Body of pancreas (tissue), 4 donors: ENCODE measurements at regions not wholly inside any gene's neighbourhood (a gene's known extent, or its start where the extent isn't known, plus 50 kb on each side); places are given as distances from the start of the nearest gene placed in this dataset.

Experiments used
- ATAC-seq: fragments of 150-250 bp; one replicate; pipeline ENCODE4 v1.9.1; 2016
- DNase-seq, 4 donors: peaks; one replicate each; pipeline ENCODE4 v3.0.0-alpha.2; 2019
- H3K27ac ChIP-seq, 4 donors: fragments of 200-600 bp; sonication (generic); 1 replicate in 3 of 4; 2 replicates in 1 of 4; pipeline versions ENCODE4 v1.5.1 to v1.6.1; 2016 to 2019; ENCODE audit warnings: mild to moderate bottlenecking in 1 of 4, mixed read lengths in 1 of 4, moderate library complexity in 1 of 4
- H3K27me3 ChIP-seq, 2 donors: fragments of 200-600 bp; sonication (generic); one replicate each; pipeline ENCODE4 v1.6.0; 2016; ENCODE audit warnings: mild to moderate bottlenecking in 1 of 2
- H3K36me3 ChIP-seq, 2 donors: fragments of 200-600 bp; sonication (generic); replicated peaks in 1 of 2; 2 replicates each; pipeline ENCODE4 v1.5.1; 2016; ENCODE audit warnings: low read depth in 2 of 2; ENCODE audit not compliant: insufficient read depth in 1 of 2
- H3K4me1 ChIP-seq: fragments of 200-600 bp; sonication (generic); one replicate; pipeline ENCODE4 v1.6.0; 2016
- H3K4me3 ChIP-seq, 2 donors: fragments of 200-600 bp; sonication (generic); 1 replicate in 1 of 2; 2 replicates in 1 of 2; pipeline ENCODE4 v1.5.1; 2016 to 2019
- H3K9me3 ChIP-seq, 3 donors: fragments of 200-600 bp; sonication (generic); 1 replicate in 2 of 3; 2 replicates in 1 of 3; pipeline ENCODE4 v1.5.1; 2016
- POLR2A ChIP-seq, 3 donors: fragments of 450-650 bp; IDR thresholded peaks; one replicate each; pipeline ENCODE4 v1.6.1; 2016; ENCODE audit warnings: antibody characterized with exemption in 3 of 3, mild to moderate bottlenecking in 2 of 3
- WGBS, 2 donors: methylation state at CpG; one replicate each; pipeline ENCODE4 v1.1.5; 2017; 5-methylcytosine and 5-hydroxymethylcytosine counted together
- intact Hi-C: fragments of 100-400 bp; cut with DNase I; formaldehyde crosslinking; loops from one replicate; pipeline ENCODE4 v1.15.1; 2023
- TF ChIP-seq, protein P1 (sequence below), 7 experiments: fragments of 450-650 bp in 4 of 7; fragments of 200-600 bp in 3 of 7; sonication (generic) in 3 of 7; IDR thresholded peaks; one replicate each; pipeline ENCODE4 v1.5.1; 2016 to 2019; ENCODE audit warnings: antibody characterized with exemption in 7 of 7

GRCh38 chr7:81419731-81420130, 350.1 kb downstream of the HGF start:
- no peak overlapping the region for H3K27ac ChIP-seq
- DNase-seq = no peak
- intact Hi-C loops = no loop called here
- H3K4me1 ChIP-seq = no peaks in the 10 kb centered on the region
- no peak overlapping the region for H3K4me3 ChIP-seq
- no peaks in the 10 kb centered on the region for H3K9me3 ChIP-seq
- no peaks in the 10 kb centered on the region for H3K36me3 ChIP-seq
- TF ChIP-seq POLR2A (IDR thresholded peaks at IDR 0.05) = no peak
- TF ChIP-seq, protein P1, sequence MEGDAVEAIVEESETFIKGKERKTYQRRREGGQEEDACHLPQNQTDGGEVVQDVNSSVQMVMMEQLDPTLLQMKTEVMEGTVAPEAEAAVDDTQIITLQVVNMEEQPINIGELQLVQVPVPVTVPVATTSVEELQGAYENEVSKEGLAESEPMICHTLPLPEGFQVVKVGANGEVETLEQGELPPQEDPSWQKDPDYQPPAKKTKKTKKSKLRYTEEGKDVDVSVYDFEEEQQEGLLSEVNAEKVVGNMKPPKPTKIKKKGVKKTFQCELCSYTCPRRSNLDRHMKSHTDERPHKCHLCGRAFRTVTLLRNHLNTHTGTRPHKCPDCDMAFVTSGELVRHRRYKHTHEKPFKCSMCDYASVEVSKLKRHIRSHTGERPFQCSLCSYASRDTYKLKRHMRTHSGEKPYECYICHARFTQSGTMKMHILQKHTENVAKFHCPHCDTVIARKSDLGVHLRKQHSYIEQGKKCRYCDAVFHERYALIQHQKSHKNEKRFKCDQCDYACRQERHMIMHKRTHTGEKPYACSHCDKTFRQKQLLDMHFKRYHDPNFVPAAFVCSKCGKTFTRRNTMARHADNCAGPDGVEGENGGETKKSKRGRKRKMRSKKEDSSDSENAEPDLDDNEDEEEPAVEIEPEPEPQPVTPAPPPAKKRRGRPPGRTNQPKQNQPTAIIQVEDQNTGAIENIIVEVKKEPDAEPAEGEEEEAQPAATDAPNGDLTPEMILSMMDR (IDR thresholded peaks at IDR 0.05) = no peak
- no peaks in the 10 kb centered on the region for H3K27me3 ChIP-seq
- ATAC-seq = no peak

DNA sequence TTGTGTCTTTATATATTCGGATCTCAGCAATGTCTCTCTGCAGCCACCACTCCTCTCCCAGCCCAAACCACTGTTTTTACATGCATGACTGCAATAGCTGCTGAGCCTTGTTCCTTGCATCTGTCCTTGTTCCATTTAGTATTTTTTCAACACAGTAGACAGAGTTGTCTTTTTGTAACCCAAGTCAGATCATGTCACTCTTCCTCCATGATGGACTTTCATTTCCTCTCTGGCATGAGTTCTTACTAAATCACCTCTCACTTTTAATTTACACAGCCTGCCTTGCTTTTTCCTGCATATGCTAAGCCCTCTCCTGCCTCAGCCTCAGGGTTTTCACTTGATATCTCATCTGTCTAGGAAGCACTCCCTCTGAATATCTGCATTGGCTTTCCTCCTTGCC, 353.2 kb downstream of the HGF start:
- H3K9me3 ChIP-seq = no peaks in the 10 kb centered on the region
- no peaks in the 10 kb centered on the region for H3K27me3 ChIP-seq
- no peak for ATAC-seq
- no peaks in the 10 kb centered on the region for H3K36me3 ChIP-seq
- intact Hi-C loops = no loop called here
- H3K27ac ChIP-seq = no peak overlapping the region
- H3K4me3 ChIP-seq = no peak overlapping the region
- 71 to 77% methylated on average over 1 of the region's 1 CpG for WGBS, 2 donors
- no peak for TF ChIP-seq POLR2A (IDR thresholded peaks at IDR 0.05)
- TF ChIP-seq, protein P1 (IDR thresholded peaks at IDR 0.05) = no peak
- no peak for DNase-seq
- H3K4me1 ChIP-seq = no peaks in the 10 kb centered on the region

DNA sequence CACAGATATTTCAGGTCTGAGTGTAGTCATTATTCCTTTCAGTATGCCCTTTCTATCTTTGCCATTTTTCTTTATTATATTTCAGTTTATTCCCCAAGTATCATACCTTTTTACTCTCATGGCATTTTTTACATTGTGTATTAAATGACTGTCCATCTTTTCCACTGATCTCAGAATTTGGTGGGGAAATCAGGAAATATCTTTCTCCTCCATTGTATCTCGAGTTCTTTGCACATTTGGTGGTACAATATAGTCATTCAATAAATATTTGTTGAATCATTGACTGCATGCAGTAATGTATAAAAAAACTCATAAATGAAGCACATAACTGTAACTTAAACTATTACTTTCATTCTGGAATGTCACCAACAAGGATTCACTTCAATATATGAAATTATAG, 354.7 kb downstream of the HGF start:
- Histone ChIP-seq H3K4me1 (no peaks in the 10 kb centered on the region), H3K27ac (no peak overlapping the region), H3K9me3 (no peaks in the 10 kb centered on the region), H3K4me3 (no peak overlapping the region), H3K36me3 (no peaks in the 10 kb centered on the region), H3K27me3 (no peaks in the 10 kb centered on the region)
- WGBS, 2 donors = 68 to 71% methylated on average over 1 of the region's 1 CpG
- TF ChIP-seq POLR2A (IDR thresholded peaks at IDR 0.05) = no peak
- DNase-seq (no peak), ATAC-seq (no peak)
- intact Hi-C loops = no loop called here

GRCh38 chr7:81414411-81414810, 355.4 kb downstream of the HGF start:
- TF ChIP-seq POLR2A (IDR thresholded peaks at IDR 0.05) = no peak
- H3K36me3 ChIP-seq = no peaks in the 10 kb centered on the region
- H3K27ac ChIP-seq = no peak overlapping the region
- no peaks in the 10 kb centered on the region for H3K27me3 ChIP-seq
- H3K9me3 ChIP-seq = no peaks in the 10 kb centered on the region
- H3K4me1 ChIP-seq = no peaks in the 10 kb centered on the region
- DNase-seq (no peak), ATAC-seq (no peak)
- WGBS, 2 donors = 45 to 59% methylated on average over 3 of the region's 3 CpGs
- no peak overlapping the region for H3K4me3 ChIP-seq
- intact Hi-C loops = no loop called here

DNA sequence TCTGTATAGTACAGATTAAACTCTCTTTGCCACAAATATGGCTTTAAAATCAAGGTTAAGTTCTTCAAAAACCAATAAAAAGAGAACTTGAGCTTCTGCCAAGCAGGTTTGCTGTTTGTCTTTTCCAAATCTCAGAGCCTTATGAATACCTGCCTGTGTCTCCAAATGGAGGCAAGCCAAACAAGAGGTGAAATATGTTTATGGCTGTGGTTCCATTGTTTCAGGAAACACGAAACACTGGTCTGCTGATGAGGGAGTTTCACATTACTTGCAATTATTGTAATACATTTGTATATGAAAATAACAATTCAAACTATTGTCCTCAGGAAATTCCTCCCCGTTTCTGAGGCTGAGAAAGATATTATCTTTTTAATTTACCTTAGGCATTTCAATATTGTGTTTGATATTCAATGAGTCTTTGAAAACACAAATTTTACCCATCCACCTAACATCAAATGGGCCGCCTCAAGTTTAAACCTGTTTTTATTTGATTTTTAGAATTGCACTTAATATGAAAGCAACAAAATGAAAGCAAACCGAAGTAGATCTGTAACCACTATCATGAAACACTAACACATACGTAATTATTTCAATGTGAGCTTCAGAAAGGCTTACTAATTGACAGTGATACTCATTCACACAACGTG, 359.3 kb downstream of the HGF start:
- no peaks in the 10 kb centered on the region for H3K36me3 ChIP-seq
- no peak overlapping the region for H3K4me3 ChIP-seq
- no peaks in the 10 kb centered on the region for H3K4me1 ChIP-seq
- intact Hi-C loops = no loop called here
- ATAC-seq = peak; percentile 60
- H3K27ac ChIP-seq = peak overlapping the region in 1 of 4 donors; percentile 16
- H3K27me3 ChIP-seq = no peaks in the 10 kb centered on the region
- peak in 2 of 4 donors; percentile 10 to 13 for DNase-seq
- no peaks in the 10 kb centered on the region for H3K9me3 ChIP-seq
- 50% methylated on average over 6 of the region's 6 CpGs for WGBS, 2 donors
- TF ChIP-seq, protein P1 (IDR thresholded peaks at IDR 0.05) = no peak
- no peak for TF ChIP-seq POLR2A (IDR thresholded peaks at IDR 0.05)

DNA sequence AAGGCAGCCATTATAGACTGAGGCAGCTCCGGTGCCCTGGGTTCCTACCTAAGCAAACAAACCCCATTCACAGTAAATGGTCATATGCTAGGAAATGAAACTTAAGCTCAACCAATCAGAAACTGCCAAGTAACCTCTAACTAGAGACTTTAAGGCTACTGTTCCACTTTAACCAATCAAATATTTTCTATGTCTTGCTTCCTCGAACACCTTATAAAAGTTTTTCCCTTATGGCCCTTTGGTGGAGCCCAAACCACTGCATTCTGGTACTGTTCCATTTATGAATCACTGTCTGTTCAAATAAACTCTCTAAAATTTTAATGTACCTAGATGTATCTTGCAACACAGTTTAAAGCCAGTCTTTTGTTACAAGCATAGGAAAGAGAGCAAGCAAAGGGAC, 361.1 kb downstream of the HGF start:
- Histone ChIP-seq H3K27ac (no peak overlapping the region), H3K4me1 (no peaks in the 10 kb centered on the region), H3K36me3 (no peaks in the 10 kb centered on the region), H3K27me3 (no peaks in the 10 kb centered on the region), H3K9me3 (no peaks in the 10 kb centered on the region), H3K4me3 (no peak overlapping the region)
- WGBS, 2 donors = 76 to 90% methylated on average over 2 of the region's 2 CpGs
- TF ChIP-seq POLR2A (IDR thresholded peaks at IDR 0.05) = no peak
- TF ChIP-seq, protein P1 (IDR thresholded peaks at IDR 0.05) = no peak
- DNase-seq (no peak), ATAC-seq (no peak)
- intact Hi-C loops = no loop called here
